PC-9 (cell line): ENCODE measurements at regions not wholly inside any gene's neighbourhood (a gene's known extent, or its start where the extent isn't known, plus 50 kb on each side); places are given as distances from the start of the nearest gene placed in this dataset.

ENCODE experiments used
- BruUV-seq: library from RNA; stranded (reverse); fragments of 400-500 nt; replicated peaks from 2 replicates; lab custom pipeline; 2021; lab: Mats Ljungman, UMichigan
- CTCF ChIA-PET: fragments of 300-600 bp; sonication (Branson Sonifier 250); formaldehyde crosslinking; loops from one replicate; lab custom pipeline; 2022; ENCODE audit warnings: antibody characterized with exemption; lab: Charles Lee
- POLR2A ChIA-PET: fragments of 300-600 bp; sonication (Branson Sonifier 250); formaldehyde crosslinking; loops from one replicate; lab custom pipeline; 2022; ENCODE audit warnings: antibody characterized with exemption; ENCODE audit not compliant: unreplicated experiment; lab: Charles Lee
- DNase-seq, 2 experiments: peaks; one replicate each; pipeline versions ENCODE4 v3.0.0 to v3.0.0-alpha.2; 2015 to 2022; ENCODE audit warnings: mixed read lengths in 1 of 2
- H2AFZ ChIP-seq: fragments of 200-600 bp; sonication (generic); 2 replicates; pipeline ENCODE4 v1.8.1; 2017; ENCODE audit warnings: antibody characterized with exemption
- H3F3A ChIP-seq: fragments of 200-600 bp; sonication (generic); 2 replicates; pipeline ENCODE4 v1.8.1; 2017; ENCODE audit warnings: antibody characterized with exemption, mild to moderate bottlenecking, low read depth; ENCODE audit not compliant: insufficient read depth
- H3K27ac ChIP-seq: fragments of 200-600 bp; sonication (generic); 2 replicates; pipeline ENCODE4 v1.6.1; 2016; ENCODE audit warnings: mixed run types
- H3K27me3 ChIP-seq: fragments of 200-600 bp; sonication (generic); 2 replicates; pipeline ENCODE4 v1.6.1; 2016; ENCODE audit warnings: low read depth, mixed run types; ENCODE audit not compliant: insufficient read depth
- H3K36me3 ChIP-seq: fragments of 200-600 bp; sonication (generic); 2 replicates; pipeline ENCODE4 v1.6.1; 2016; ENCODE audit warnings: low read depth, mixed run types
- H3K4me1 ChIP-seq: fragments of 200-600 bp; sonication (generic); replicated peaks from 2 replicates; pipeline ENCODE4 v1.6.1; 2016; ENCODE audit warnings: mixed run types; ENCODE audit not compliant: insufficient read depth
- H3K4me2 ChIP-seq: fragments of 200-600 bp; sonication (generic); 2 replicates; pipeline ENCODE4 v1.6.1; 2017; ENCODE audit warnings: mixed run types
- H3K4me3 ChIP-seq: fragments of 200-600 bp; sonication (generic); 2 replicates; pipeline ENCODE4 v1.6.1; 2016; ENCODE audit warnings: mixed run types
- H3K79me2 ChIP-seq: fragments of 200-600 bp; sonication (generic); 2 replicates; pipeline ENCODE4 v1.6.1; 2017; ENCODE audit warnings: low read depth, mixed run types
- H3K9me2 ChIP-seq: fragments of 200-600 bp; sonication (generic); 2 replicates; pipeline ENCODE4 v1.8.1; 2017; ENCODE audit warnings: mild to moderate bottlenecking; ENCODE audit not compliant: insufficient read depth
- H3K9me3 ChIP-seq: fragments of 200-600 bp; sonication (generic); 2 replicates; pipeline ENCODE4 v1.8.1; 2016; ENCODE audit warnings: low read depth; ENCODE audit not compliant: insufficient read depth
- H4K20me1 ChIP-seq: fragments of 200-600 bp; sonication (generic); 2 replicates; pipeline ENCODE4 v1.8.1; 2017; ENCODE audit not compliant: insufficient read depth
- CTCF ChIP-seq: fragments of 200-600 bp; sonication (generic); conservative IDR thresholded peaks from 2 replicates; pipeline ENCODE4 v1.6.1; 2017; ENCODE audit warnings: mixed run types, antibody characterized with exemption, mild to moderate bottlenecking, moderate library complexity
- EZH2 ChIP-seq: fragments of 200-600 bp; sonication (generic); IDR thresholded peaks from 2 replicates; pipeline ENCODE4 v1.8.0; 2017; ENCODE audit warnings: antibody characterized with exemption, low read depth
- intact Hi-C: fragments of 100-400 bp; cut with micrococcal nuclease; formaldehyde crosslinking; loops from one replicate; pipeline ENCODE4 v1.10.0; 2022; ENCODE audit not compliant: unreplicated experiment

- Histone ChIP-seq H3K4me2 (peak overlapping the region; percentile 33), H3K4me3 (no peak overlapping the region), H3K9me3 (no peaks in the 10 kb centered on the region), H3K9me2 (no peaks in the 10 kb centered on the region), H3F3A (no peaks in the 10 kb centered on the region; the same call in 1 of the 2 replicates), H3K27me3 (no peaks in the 10 kb centered on the region), H4K20me1 (no peaks in the 10 kb centered on the region), H3K79me2 (no peaks in the 10 kb centered on the region), H3K36me3 (no peaks in the 10 kb centered on the region), H2AFZ (no peak overlapping the region), H3K27ac (peak overlapping the region; percentile 20; the same call in 1 of the 2 replicates), H3K4me1 (peaks cover 16% of the 10 kb centered on the region)
- ChIA-PET POLR2A (no interaction called here), CTCF (no interaction called here)
- no peak for TF ChIP-seq CTCF
- no peak for TF ChIP-seq EZH2
- no TSS peak for BruUV-seq
- intact Hi-C loops: loop anchor here (10.0 kb wide), 1 partner anchor 371 kb away; no protein-coding TSS in a partner anchor
- peak; percentile 7 to 62 for DNase-seq
Measured at GRCh38 chr3:7875925-7876324, 625.7 kb upstream of the LMCD1 start.

GRCh38 chr3:7876741-7877297, 624.8 kb upstream of the LMCD1 start:
- BruUV-seq: no TSS peak
- no peaks in the 10 kb centered on the region for H3K27me3 ChIP-seq
- ChIA-PET CTCF (no interaction called here), POLR2A (no interaction called here)
- no peak for DNase-seq
- H3K27ac ChIP-seq: no peak overlapping the region
- TF ChIP-seq CTCF: no peak
- TF ChIP-seq EZH2: no peak
- no peaks in the 10 kb centered on the region for H4K20me1 ChIP-seq
- H3K9me2 ChIP-seq: no peaks in the 10 kb centered on the region
- H3K79me2 ChIP-seq: no peaks in the 10 kb centered on the region
- no peaks in the 10 kb centered on the region for H3K36me3 ChIP-seq
- H2AFZ ChIP-seq: no peak overlapping the region
- H3K4me2 ChIP-seq: peak overlapping the region; percentile 33
- no peak overlapping the region for H3K4me3 ChIP-seq
- H3F3A ChIP-seq: no peaks in the 10 kb centered on the region; the same call in 1 of the 2 replicates
- intact Hi-C loops: loop anchor here (10.0 kb wide), 1 partner anchor 372 kb away; no protein-coding TSS in a partner anchor
- no peaks in the 10 kb centered on the region for H3K9me3 ChIP-seq
- peaks cover 16% of the 10 kb centered on the region for H3K4me1 ChIP-seq

GRCh38 chr3:7877312-7877711, 624.3 kb upstream of the LMCD1 start:
- Histone ChIP-seq H3K4me2 (peak overlapping the region; percentile 33), H3K4me3 (no peak overlapping the region), H3K9me3 (no peaks in the 10 kb centered on the region), H4K20me1 (no peaks in the 10 kb centered on the region), H3K4me1 (peaks cover 16% of the 10 kb centered on the region), H3K9me2 (no peaks in the 10 kb centered on the region), H3K36me3 (no peaks in the 10 kb centered on the region), H3K79me2 (no peaks in the 10 kb centered on the region), H2AFZ (no peak overlapping the region), H3K27ac (no peak overlapping the region), H3F3A (no peaks in the 10 kb centered on the region; the same call in 1 of the 2 replicates), H3K27me3 (no peaks in the 10 kb centered on the region)
- no peak for DNase-seq
- BruUV-seq: no TSS peak
- TF ChIP-seq EZH2 (no peak), CTCF (no peak)
- CTCF ChIA-PET: no interaction called here
- POLR2A ChIA-PET: interaction anchor here (0.6 kb wide), 1 partner anchor 97 kb away, joined by 10 read pairs; no protein-coding TSS in a partner anchor
- intact Hi-C loops: loop anchor here (10.0 kb wide), 1 partner anchor 373 kb away; no protein-coding TSS in a partner anchor
